GM21367 (cell line): ENCODE measurements at regions not wholly inside any gene's neighbourhood (a gene's known extent, or its start where the extent isn't known, plus 50 kb on each side); places are given as distances from the start of the nearest gene placed in this dataset.
"Not testable (repeated sequence)": the region's sequence is repeated elsewhere in the genome, so short reads cannot be mapped to it uniquely, and the experiment has no call there.

Experiments used
- ATAC-seq: cut with Tn5 transposase; IDR thresholded peaks from one replicate; pipeline ENCODE4 v1.9.1; 2021; ENCODE audit not compliant: unreplicated experiment

GRCh38 chr6:112401083-112401482 lies 54.0 kb downstream of the RFPL4B start:
- ATAC-seq, result no peak

DNA sequence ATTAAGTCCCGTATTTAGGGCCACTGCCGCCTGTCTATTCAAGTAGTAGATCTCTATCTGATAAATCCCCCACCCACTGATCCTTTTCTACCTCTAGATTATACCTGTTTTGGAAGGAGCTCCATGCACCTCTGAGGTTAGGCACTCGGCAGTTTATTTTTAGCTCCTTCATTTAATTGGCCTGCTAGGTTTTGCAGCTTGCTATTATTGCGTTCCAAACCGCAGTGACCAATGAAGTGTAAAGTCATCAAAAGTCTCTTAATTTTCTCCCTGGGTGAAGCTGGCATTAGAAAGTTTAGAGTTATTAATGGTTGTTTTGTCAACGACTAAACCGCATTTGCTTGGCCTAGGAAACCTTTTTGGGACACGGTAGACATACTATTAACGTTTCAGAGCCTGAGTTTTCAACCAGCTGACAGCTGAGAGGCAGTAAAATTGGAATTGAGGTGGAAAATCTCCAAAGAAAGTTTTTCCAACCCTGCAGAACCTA lies 60.0 kb downstream of the RFPL4B start:
- ATAC-seq, result no peak

GRCh38 chr6:112408522-112408921 lies 61.4 kb downstream of the RFPL4B start:
- no peak for ATAC-seq

GRCh38 chr6:112409311-112409710 lies 62.2 kb downstream of the RFPL4B start:
- ATAC-seq, result no peak

- no peak for ATAC-seq
Measured at GRCh38 chr6:112413780-112414179, 66.7 kb downstream of the RFPL4B start.

DNA sequence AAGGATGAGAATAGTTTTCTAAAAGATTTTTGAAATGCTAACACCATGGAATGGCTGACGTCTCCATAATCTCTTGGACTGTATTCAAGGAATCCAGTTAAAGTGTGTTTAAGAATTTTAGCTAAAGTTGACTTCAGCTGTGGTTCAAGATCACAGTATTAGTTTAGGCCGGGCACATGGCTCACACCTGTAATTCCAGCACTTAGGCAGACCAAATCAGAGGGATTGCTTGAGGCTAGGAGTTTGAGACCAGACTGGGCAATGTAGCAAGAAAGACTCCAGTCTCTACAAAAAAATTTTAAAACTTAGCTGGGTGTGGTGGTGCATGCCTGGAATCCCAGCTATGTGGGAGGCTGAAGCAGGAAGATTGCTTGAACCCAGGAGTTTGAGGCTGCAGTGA lies 68.2 kb downstream of the RFPL4B start:
- ATAC-seq, result no peak

- ATAC-seq, result no peak
Measured at GRCh38 chr6:112416866-112417265, 69.7 kb downstream of the RFPL4B start.

DNA sequence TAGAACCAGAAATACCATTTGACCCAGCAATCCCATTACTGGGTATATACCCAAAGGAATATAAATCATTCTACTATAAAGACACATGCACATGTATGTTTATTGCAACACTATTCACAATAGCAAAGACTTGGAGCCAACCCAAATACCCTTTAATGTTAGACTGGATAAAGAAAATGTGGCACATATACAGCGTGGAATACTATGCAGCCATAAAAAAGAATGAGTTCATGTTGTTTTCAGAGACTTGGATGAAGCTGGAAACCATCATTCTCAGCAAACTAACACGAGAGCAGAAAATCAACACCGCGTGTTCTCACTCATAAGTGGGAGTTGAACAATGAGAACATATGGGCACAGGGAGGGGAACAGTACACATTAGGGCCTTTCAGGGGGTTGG lies 79.9 kb downstream of the RFPL4B start:
- ATAC-seq, result not testable (repeated sequence)

DNA sequence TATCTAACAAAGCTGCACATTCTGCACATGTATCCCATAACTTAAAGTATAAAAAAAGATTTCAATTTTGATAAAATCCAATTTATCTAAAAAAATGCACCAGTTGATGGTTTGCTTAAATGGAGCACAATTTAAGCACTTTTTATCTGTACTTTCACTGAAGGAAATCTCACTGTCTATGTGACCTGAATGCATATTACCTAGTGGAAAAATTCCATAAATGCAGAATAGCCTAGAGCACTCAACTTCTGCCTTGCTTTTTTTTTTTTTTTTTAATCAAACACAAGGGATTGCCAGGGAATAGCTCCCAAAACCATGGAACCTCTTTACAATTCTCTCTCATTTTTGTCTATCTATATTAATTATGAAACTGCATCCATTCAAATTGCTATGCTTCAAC lies 80.4 kb downstream of the RFPL4B start:
- no peak for ATAC-seq

- no peak for ATAC-seq
Measured at GRCh38 chr6:112428477-112428876, 81.3 kb downstream of the RFPL4B start.

DNA sequence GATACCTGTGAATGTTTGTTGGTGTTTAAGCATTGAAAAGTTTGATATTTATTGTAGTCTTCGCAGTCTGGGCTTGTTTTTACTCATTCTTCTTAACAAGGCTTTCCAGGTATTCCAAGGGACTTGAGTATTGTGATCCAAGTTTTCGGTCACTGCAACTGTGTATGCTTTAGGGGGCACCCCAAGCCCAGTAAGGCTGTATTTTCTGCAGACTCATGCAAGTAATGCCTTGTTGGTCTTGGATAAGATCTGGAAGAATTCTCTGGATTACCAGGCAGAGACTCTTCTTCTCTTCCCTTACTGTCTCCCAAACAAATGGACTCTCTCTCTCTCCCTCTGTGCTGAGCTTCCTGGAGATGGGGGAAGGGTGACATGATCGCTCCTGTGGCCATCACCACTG lies 82.1 kb downstream of the RFPL4B start:
- ATAC-seq, result no peak

DNA sequence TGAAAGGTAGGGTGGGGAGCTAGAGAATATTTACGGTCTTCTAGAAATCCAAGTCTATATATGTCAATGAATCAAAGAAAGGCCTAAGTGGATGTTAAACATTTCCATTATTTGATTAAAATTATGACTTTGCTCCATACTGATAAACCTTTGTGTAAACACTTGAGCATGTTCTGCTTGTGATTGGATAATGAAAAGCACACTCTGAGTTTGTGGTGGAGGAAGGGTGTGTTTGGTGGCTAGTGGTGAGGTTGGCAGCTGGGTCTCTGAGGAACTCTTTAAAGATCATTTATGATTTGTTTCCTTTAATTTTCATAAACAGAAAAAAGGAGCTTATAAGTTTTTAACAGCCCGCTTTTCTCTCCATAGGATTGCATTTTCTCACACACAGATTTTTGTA lies 84.7 kb downstream of the RFPL4B start:
- no peak for ATAC-seq

GRCh38 chr6:112432853-112433252 lies 85.7 kb downstream of the RFPL4B start:
- ATAC-seq, result no peak

- ATAC-seq, result no peak
Measured at GRCh38 chr6:112433457-112433856, 86.3 kb downstream of the RFPL4B start.

DNA sequence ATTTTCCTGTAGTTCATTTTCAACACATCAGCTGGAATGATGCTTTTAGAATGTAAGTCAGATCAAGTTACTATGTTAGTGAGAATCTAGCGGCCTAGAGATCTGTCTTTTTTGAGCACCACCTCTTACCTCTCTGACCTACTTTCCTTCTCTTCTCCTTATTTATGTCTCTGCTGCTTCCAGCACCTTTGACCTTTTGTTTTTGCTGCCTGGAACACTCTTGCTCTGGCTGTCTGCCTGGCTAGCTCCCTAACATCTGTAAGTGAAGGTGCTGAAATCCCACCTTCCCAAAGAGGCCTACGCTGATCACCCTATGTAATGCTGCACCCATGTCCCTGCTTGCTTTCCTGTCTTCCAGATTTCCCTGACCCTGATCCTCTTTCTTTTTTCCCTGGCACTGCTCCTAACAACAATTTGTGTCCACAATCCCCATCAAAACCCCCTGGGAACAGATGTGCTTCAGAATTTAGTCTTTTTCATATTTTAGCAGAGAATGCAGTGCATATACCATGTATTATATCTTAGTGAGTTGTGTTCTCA lies 87.8 kb downstream of the RFPL4B start:
- ATAC-seq, result no peak

- ATAC-seq, result no peak
Measured at GRCh38 chr6:112437058-112437457, 89.9 kb downstream of the RFPL4B start.

- no peak for ATAC-seq
Measured at GRCh38 chr6:112439010-112439409, 91.9 kb downstream of the RFPL4B start.

DNA sequence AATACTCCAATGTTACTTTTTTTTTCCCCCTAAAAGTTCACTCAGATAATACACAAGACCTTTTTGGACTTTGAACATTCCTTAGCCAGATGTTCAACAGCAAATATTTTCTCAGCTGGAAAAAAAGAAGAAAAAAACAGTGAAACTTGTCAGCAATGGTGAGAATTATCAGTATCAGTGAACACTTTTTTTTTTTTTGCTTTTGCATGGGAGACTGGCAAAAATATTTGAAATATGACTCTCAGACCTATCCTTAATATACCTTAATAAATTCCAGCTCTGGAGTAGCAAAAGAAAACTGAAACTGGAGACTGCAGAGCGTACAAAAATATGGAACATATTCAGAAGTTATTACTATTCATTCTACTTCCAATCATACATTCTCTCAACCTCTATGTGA lies 92.3 kb downstream of the RFPL4B start:
- no peak for ATAC-seq

DNA sequence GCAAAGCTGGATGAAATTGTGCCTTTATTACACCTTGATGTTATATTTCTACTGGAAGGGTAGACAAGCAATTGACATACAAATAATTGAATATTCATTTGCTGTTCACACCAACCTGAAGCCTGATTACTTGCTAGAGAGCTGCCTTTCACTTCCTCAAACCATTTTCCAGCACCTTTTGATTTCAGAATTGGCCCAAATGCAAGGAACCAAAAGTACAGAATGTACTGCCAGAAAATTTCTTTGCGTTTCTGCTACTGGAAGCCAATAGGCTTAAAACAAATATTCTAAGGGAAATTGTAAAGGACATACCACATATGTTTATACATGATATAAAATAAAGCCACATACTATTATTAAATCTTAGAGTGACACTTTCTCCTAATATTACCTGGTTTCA lies 94.5 kb downstream of the RFPL4B start:
- ATAC-seq, result no peak

- no peak for ATAC-seq
Measured at GRCh38 chr6:112443179-112444065, 96.3 kb downstream of the RFPL4B start.

- ATAC-seq, result not testable (repeated sequence)
Measured at GRCh38 chr6:112448786-112449185, 101.7 kb downstream of the RFPL4B start.

- ATAC-seq, result no peak
Measured at GRCh38 chr6:112450663-112451062, 103.5 kb downstream of the RFPL4B start.

GRCh38 chr6:112457886-112458285 lies 110.8 kb downstream of the RFPL4B start:
- no peak for ATAC-seq
